ENCODE measurements at regions not wholly inside any gene's neighbourhood (a gene's known extent, or its start where the extent isn't known, plus 50 kb on each side); places are given as distances from the start of the nearest gene placed in this dataset.
"Not testable (repeated sequence)": the region's sequence is repeated elsewhere in the genome, so short reads cannot be mapped to it uniquely, and the experiment has no call there.

- DNase-seq, result no peak
Observed at GRCh38 chr7:410395-410910, 109.2 kb downstream of the PDGFA start.

GRCh38 chr7:411116-411515 lies 108.5 kb downstream of the PDGFA start:
- DNase-seq, result not testable (repeated sequence)

GRCh38 chr7:411677-412312 lies 107.9 kb downstream of the PDGFA start:
- no peak for DNase-seq

DNA sequence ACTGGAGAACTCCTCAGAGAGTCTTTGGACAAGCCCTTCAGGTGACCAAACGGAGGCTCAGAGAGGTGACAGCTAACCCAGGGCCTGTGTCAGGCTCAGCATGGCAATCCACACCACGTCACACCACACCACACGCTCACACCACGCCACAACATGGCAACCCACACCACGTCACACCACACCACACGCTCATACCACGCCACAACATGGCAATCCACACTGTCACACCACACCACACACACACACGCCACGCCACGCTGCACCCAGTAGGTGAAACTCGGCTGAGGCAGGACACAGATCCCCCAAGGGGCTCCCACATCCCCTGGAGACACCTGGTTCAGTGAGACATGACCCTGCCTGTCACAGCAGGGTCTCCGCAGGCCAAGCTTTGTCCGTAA lies 107.3 kb downstream of the PDGFA start:
- DNase-seq, result no peak

DNA sequence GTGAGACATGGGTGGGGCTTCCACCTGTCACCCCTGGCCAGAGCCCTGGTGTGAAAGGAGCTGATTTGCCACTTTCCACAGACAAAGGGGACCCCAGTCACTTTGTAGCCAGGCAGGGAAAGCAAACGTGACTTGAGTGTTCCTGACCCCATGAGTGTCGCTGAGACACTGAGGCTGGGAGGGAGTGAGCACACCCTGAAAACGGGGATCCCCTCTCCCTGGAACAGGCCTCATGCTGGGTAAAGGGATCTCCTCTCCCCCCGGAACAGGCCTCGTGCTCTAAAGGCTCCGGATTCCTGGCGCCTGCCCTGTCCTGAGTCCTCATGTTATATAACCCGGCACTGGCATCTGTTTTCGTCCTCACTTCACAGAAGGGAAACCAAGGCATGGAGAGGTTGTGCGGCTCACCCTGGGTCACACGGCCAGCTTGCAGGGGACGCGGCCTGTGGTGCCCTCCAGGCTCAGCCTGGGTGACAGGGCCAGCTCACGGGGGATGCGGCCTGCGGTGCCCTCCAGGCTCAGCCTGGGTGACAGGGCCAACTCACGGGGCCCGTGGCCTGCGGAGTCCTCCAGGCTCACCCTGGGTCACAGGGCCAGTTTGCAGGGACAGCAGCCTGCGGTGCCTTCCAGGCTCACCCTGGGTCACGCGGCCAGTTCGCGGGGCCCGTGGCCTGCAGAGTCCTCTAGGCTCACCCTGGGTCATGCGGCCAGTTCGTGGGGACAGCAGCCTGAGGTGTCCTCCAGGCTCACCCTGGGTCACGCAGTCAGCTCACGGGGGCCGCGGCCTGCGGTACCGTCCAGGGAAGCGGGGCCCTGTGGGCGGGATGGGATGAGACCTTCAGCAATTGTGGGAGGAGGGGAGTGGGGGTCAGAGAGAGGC lies 104.7 kb downstream of the PDGFA start:
- DNase-seq, result no peak

DNA sequence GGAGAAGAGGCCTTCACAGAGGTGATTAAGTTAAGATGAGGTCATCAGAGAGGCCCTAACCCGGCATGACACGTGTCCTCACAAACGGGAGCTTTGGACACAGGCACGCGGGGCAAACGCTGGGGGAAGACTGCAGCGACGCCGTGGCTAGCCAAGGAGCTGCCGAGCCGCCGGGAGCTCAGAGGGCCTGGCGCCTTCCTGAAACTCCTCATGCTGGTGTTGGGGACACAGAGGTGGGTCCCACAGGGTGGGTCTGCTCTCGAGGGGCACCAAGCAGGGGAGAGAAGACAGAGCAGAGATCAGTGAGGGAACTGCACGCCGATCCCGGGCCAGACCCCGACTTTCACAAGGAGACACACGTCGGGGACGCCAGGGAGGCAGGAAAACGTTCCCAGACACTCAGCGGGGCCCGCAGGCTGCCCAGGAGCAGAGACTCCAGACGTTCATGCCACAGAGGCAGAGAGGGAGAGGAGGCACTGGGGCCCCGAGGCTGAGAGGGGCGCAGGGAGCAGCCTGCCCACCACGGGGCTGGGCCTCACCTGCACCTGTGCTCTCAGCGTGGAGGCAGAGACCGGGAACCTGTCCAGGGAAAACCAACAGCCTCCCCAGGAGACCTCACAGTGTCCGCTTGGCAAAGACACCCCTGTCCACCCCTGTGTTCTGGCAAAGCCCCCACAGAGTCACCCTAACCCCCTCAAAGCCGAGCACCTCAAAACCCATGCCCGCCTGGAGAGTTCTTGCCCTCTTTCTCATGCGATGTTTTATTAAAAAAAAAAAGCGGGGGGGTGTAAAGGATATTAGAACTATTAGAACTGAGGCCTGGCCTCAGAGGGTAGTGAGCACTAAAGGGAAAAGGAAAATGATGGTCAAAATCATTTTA lies 103.8 kb downstream of the PDGFA start:
- no peak for DNase-seq

- no peak for DNase-seq
Observed at GRCh38 chr7:416761-417624, 102.7 kb downstream of the PDGFA start.

- no peak for DNase-seq
Observed at GRCh38 chr7:417625-417889, 102.1 kb downstream of the PDGFA start.

DNA sequence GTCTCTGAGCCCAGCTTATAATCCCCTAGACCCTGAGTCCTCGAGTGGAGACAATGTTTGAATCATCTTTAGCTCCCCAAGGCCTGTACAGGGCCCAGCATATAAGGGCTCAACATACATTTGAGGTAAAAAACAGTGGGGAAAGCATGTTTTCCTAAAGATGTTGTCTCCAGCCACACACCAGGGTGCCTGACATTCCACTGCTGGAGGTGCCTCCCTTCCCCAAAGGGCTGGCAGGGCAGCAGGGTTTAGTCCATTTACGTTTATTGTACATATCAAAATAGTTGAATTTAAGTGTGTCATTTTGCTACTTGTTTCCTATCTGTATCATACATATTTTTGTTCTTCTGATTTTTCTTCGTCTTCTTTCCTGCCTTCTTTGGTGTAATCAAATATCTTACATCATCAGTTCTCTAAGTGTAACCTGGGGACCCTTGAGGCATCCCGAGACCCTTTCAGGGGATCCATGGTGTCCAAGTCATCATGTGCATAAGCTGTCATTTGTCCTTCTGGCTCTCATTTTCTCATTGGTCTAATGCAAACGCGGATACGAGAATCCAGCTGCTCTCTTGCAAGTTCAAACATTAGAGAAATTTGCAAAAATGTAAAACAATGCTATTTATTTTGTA lies 101.6 kb downstream of the PDGFA start:
- no peak for DNase-seq

DNA sequence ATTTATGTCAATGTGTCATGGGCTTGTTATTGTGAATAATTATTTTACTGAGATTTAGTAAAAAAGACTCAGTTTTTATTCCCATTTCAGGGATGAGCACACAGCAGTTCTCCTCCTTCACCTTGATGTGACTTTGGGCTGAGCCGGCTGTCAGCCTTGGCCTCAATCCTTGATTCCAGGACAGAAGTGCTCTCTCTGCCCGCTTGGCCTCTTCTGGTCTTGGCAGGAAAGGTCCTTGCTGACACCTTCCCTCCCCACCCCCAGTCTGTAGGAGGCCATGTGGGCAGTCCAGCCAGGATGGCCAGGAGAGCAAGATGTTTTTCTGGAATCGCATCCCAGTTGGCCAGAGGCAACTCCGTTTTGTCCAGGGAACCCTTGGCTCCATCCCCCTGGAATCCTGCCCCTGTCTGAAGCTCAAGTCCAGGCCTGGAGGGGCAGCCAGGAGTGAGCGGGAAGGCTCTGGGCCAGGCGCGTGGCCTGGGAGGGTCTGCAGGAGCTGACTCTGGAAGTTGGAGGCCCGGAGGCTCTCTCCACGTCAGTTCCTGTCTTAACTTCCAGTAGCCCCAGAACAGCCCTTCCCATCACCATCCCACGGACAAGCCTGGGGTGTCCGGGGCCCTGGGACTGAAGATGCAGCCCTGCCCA lies 100.9 kb downstream of the PDGFA start:
- DNase-seq, result no peak

DNA sequence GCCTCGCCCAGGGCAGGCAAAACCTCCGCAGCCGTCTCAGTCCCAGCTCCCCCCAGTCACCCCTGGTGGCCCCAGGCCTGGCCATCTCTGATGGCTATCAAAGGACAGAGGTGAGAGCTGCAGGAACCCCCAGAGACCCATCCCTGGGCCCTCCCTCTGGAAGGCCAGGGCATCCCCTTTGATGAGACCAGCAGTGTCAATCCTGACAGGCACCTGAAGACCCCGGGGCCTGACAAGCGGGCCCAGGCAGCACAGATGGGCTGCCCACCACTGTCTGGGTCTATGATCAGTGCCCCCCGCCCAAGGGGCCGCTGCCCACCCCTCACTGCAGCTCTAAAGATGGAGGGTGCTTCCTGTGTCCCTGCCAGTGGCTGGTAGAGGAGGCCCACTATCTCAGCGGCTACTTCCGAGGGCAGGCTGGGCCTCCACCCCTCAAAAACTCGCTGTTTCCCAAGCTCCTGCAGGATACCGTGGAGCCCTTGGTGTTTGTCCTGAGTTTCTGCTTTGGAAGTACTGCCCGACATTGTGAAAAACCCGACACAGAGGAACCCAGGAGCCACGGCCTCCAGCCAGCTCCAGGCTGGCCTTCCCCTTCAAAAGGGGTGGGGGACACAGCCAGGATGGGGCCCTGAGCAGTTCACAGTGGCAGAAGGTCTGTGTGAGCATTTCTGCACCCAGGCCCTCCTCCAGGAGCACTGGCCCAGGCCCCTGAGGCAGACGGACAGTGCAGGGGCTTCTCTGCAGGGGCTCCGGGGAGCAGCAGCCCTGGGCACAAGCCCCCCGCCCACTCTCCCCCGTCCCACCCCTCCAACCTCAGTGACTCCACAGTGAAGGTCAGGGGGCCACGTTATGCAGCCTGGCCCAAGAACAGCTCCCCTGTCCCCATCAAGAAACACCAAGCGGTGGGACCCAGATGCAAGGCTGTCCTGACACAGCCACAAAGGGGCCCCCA lies 99.2 kb downstream of the PDGFA start:
- DNase-seq, result no peak

- DNase-seq, result no peak
Observed at GRCh38 chr7:421136-421991, 98.3 kb downstream of the PDGFA start.

GRCh38 chr7:422191-422885 lies 97.3 kb downstream of the PDGFA start:
- no peak for DNase-seq

- no peak for DNase-seq
Observed at GRCh38 chr7:422886-423225, 96.8 kb downstream of the PDGFA start.

- no peak for DNase-seq
Observed at GRCh38 chr7:423312-424260, 96.1 kb downstream of the PDGFA start.

- no peak for DNase-seq
Observed at GRCh38 chr7:424301-424935, 95.2 kb downstream of the PDGFA start.
